Vagina (tissue), 2 donors: ENCODE measurements at regions not wholly inside any gene's neighbourhood (a gene's known extent, or its start where the extent isn't known, plus 50 kb on each side); places are given as distances from the start of the nearest gene placed in this dataset.
"Not testable (repeated sequence)": the region's sequence is repeated elsewhere in the genome, so short reads cannot be mapped to it uniquely, and the experiment has no call there.

Source experiments
- DNase-seq, 2 donors: peaks; one replicate each; pipeline ENCODE4 v3.0.0-alpha.2; 2017; ENCODE audit errors: extremely low spot score in 2 of 2
- H3K27ac ChIP-seq: fragments of 200-600 bp; sonication (generic); one replicate; pipeline ENCODE4 v1.5.1; 2019
- H3K27me3 ChIP-seq: fragments of 200-600 bp; sonication (generic); one replicate; pipeline ENCODE4 v1.5.1; 2019
- H3K36me3 ChIP-seq, 2 donors: fragments of 200-600 bp; sonication (generic); one replicate each; pipeline ENCODE4 v1.5.1; 2017 to 2019
- H3K4me1 ChIP-seq: fragments of 200-600 bp; sonication (generic); one replicate; pipeline ENCODE4 v1.5.1; 2019
- H3K4me3 ChIP-seq, 2 donors: fragments of 200-600 bp; sonication (generic); 1 replicate in 1 of 2; 2 replicates in 1 of 2; pipeline ENCODE4 v1.5.1; 2016 to 2019
- H3K9me3 ChIP-seq: fragments of 200-600 bp; sonication (generic); one replicate; pipeline ENCODE4 v1.5.1; 2019
- POLR2A ChIP-seq, 2 donors: fragments of 450-650 bp; IDR thresholded peaks; one replicate each; pipeline ENCODE4 v1.6.1; 2017; ENCODE audit warnings: antibody characterized with exemption in 2 of 2, mild to moderate bottlenecking in 2 of 2, moderate library complexity in 2 of 2
- POLR2AphosphoS5 ChIP-seq, 2 donors: sonication (generic); formaldehyde crosslinking; IDR thresholded peaks; one replicate each; pipeline ENCODE4 v1.9.0; 2017; ENCODE audit warnings: antibody characterized with exemption in 2 of 2, mild to moderate bottlenecking in 2 of 2, low read depth in 1 of 2; ENCODE audit not compliant: insufficient read depth in 1 of 2
- intact Hi-C: fragments of 100-400 bp; cut with DNase I; formaldehyde crosslinking; loops from one replicate; pipeline ENCODE4 v1.15.1; 2023
- TF ChIP-seq, protein P1 (sequence below), 3 experiments: fragments of 450-650 bp in 2 of 3; fragments of 200-600 bp in 1 of 3; sonication (generic) in 1 of 3; IDR thresholded peaks; one replicate each; pipeline ENCODE4 v1.5.1; 2017 to 2019; ENCODE audit warnings: antibody characterized with exemption in 3 of 3, mild to moderate bottlenecking in 2 of 3, moderate library complexity in 2 of 3

DNA sequence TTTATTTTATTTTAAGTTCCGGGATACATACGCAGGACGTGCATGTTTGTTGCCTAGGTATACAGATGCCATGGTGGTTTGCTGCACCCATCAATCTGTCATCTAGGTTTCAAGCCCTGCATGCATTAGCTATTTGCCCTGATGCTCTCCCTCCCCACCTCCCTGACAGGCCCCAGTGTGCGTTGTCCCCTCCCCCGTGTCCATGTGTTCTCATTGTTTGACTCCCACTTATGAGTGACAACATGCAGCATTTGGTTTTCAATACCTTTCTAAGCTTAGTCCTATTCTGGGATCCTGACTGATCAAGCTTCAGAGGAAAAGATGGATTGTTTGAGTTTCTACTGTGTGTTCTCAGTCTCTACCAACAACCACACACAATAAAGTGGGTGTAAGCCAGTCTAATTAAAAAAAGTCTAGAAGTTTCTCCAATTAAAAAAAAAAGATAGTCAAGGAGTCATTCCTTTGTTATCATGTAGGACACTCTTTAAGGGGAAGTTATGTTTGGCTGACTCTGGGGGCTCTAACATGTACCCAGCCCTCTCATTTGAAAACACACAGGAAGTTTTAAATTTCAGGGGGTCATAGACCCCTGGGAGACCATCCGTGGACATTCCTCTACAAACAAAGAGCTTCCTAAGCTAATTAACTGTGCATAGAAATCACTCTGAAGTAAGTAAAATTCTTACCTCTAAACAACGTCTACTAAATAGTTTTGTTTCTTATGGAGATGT is 66.3 kb upstream of the ADAMTS18 start:
- Histone ChIP-seq H3K4me1 (peaks cover 12% of the 10 kb centered on the region), H3K27me3 (no peaks in the 10 kb centered on the region), H3K4me3 (no peak overlapping the region), H3K9me3 (no peaks in the 10 kb centered on the region), H3K36me3 (no peaks in the 10 kb centered on the region), H3K27ac (no peak overlapping the region)
- DNase-seq = no peak
- intact Hi-C loops = no loop called here
- no peak for TF ChIP-seq POLR2AphosphoS5 (IDR thresholded peaks at IDR 0.05; ENCODE audit: insufficient read depth in 1 of 2, low read depth in 1 of 2)
- TF ChIP-seq, protein P1, sequence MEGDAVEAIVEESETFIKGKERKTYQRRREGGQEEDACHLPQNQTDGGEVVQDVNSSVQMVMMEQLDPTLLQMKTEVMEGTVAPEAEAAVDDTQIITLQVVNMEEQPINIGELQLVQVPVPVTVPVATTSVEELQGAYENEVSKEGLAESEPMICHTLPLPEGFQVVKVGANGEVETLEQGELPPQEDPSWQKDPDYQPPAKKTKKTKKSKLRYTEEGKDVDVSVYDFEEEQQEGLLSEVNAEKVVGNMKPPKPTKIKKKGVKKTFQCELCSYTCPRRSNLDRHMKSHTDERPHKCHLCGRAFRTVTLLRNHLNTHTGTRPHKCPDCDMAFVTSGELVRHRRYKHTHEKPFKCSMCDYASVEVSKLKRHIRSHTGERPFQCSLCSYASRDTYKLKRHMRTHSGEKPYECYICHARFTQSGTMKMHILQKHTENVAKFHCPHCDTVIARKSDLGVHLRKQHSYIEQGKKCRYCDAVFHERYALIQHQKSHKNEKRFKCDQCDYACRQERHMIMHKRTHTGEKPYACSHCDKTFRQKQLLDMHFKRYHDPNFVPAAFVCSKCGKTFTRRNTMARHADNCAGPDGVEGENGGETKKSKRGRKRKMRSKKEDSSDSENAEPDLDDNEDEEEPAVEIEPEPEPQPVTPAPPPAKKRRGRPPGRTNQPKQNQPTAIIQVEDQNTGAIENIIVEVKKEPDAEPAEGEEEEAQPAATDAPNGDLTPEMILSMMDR (IDR thresholded peaks at IDR 0.05) = no peak
- TF ChIP-seq POLR2A (IDR thresholded peaks at IDR 0.05) = no peak

DNA sequence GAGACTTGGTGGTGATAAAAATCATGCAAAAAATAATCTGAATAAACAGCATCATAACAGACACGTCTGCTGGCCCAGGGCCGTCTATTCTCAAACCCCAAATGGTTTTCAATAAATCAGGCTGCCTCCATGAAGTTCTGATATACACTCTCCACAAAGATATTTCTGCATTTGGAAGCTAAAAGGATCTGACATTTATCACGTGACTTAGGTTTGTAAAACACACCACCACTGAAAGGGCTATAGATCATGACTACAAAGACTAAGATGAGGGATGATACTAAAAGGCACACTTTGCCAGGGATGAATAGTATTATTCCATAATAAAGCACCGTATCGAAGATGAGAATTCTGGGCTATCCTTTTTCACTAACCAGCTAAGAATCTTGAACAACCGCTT is 67.6 kb upstream of the ADAMTS18 start:
- Histone ChIP-seq H3K27me3 (no peaks in the 10 kb centered on the region), H3K4me3 (no peak overlapping the region), H3K27ac (no peak overlapping the region), H3K4me1 (peaks cover 12% of the 10 kb centered on the region), H3K36me3 (no peaks in the 10 kb centered on the region), H3K9me3 (no peaks in the 10 kb centered on the region)
- intact Hi-C loops = no loop called here
- TF ChIP-seq POLR2AphosphoS5 (IDR thresholded peaks at IDR 0.05; ENCODE audit: insufficient read depth in 1 of 2, low read depth in 1 of 2) = no peak
- TF ChIP-seq, protein P1 (IDR thresholded peaks at IDR 0.05) = no peak
- TF ChIP-seq POLR2A (IDR thresholded peaks at IDR 0.05) = no peak
- no peak for DNase-seq

DNA sequence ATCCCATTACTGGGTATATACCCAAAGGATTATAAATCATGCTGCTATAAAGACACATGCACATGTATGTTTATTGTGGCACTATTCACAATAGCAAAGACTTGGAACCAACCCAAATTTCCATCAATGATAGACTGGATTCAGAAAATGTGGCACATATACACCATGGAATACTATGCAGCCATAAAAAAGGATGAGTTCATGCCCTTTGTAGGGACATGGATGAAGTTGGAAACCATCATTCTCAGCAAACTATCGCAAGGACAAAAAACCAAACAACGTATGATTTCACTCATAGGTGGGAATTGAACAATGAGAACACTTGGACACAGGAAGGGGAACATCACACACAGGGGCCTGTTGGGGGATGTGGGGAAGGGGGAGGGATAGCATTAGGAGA is 71.7 kb upstream of the ADAMTS18 start:
- intact Hi-C loops, H3K4me1 ChIP-seq, H3K9me3 ChIP-seq, H3K36me3 ChIP-seq, H3K4me3 ChIP-seq, DNase-seq, H3K27me3 ChIP-seq, H3K27ac ChIP-seq: not testable (repeated sequence)

DNA sequence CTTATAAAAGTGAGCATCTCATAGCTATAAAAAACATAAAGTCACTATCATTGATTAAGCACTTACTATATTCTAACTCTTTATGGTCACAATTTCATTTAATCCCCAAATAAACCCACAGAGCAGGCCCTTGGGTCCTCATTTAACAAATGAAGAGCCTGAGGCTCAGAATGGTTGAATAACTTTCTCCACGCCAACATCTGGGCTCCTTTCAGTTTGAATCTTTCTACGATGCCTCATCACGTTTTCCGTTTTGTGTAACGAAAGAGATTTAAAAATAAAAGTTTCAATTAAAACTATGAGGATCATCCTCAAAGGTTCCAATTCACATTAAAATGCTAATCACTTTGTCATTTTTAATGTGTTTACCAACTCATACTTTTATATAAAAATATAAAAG is 74.2 kb upstream of the ADAMTS18 start:
- no peaks in the 10 kb centered on the region for H3K4me1 ChIP-seq
- no peaks in the 10 kb centered on the region for H3K36me3 ChIP-seq
- no peak for DNase-seq
- no peaks in the 10 kb centered on the region for H3K9me3 ChIP-seq
- H3K27ac ChIP-seq = no peak overlapping the region
- no peak overlapping the region for H3K4me3 ChIP-seq
- TF ChIP-seq POLR2AphosphoS5 (IDR thresholded peaks at IDR 0.05; ENCODE audit: insufficient read depth in 1 of 2, low read depth in 1 of 2) (no peak), POLR2A (IDR thresholded peaks at IDR 0.05) (no peak)
- TF ChIP-seq, protein P1 (IDR thresholded peaks at IDR 0.05) = no peak
- intact Hi-C loops = no loop called here
- no peaks in the 10 kb centered on the region for H3K27me3 ChIP-seq

DNA sequence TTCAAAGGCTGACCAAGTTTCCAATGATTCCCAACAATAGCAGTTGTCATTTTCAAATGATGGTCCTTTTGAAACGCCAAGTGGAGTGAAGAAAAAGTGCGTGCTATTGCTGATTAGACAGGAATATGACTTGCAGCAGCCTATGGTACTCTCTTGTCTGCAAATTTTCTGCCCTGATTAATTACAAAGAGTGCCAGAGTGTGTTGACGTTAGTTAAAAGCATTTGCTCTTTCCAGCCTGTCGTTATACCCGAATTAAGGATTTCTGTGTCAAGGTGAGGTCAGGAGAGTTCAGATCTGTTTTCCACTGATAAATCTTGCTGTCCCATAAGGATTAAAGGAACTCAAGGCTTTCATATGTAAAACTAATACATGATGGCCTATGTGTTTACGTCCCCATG is 75.0 kb upstream of the ADAMTS18 start:
- intact Hi-C loops = no loop called here

More for the DNA sequence above, 75.0 kb upstream of the ADAMTS18 start:
- no peak overlapping the region for H3K4me3 ChIP-seq
- no peaks in the 10 kb centered on the region for H3K36me3 ChIP-seq
- H3K4me1 ChIP-seq = no peaks in the 10 kb centered on the region
- TF ChIP-seq POLR2AphosphoS5 (IDR thresholded peaks at IDR 0.05; ENCODE audit: insufficient read depth in 1 of 2, low read depth in 1 of 2) (no peak), POLR2A (IDR thresholded peaks at IDR 0.05) (no peak)
- TF ChIP-seq, protein P1 (IDR thresholded peaks at IDR 0.05) = no peak
- no peak for DNase-seq
- no peak overlapping the region for H3K27ac ChIP-seq
- H3K27me3 ChIP-seq = no peaks in the 10 kb centered on the region
- H3K9me3 ChIP-seq = no peaks in the 10 kb centered on the region
